Spleen (tissue), 7 donors: ENCODE measurements at regions not wholly inside any gene's neighbourhood (a gene's known extent, or its start where the extent isn't known, plus 50 kb on each side); places are given as distances from the start of the nearest gene placed in this dataset.

Experiments
- CTCF ChIP-seq, 11 experiments: fragments of 200-600 bp in 7 of 11; fragments of 450-650 bp in 4 of 11; sonication (generic) in 4 of 11; IDR thresholded peaks in 8 of 11; conservative IDR thresholded peaks in 3 of 11; 1 replicate in 7 of 11; 2 replicates in 4 of 11; pipeline versions ENCODE4 v1.4.0 to v1.8.0; 2016 to 2021; ENCODE audit warnings: antibody characterized with exemption in 11 of 11, inconsistent platforms in 4 of 11, mild to moderate bottlenecking in 1 of 11
- POLR2A ChIP-seq, 3 donors: fragments of 450-650 bp; IDR thresholded peaks; one replicate each; pipeline ENCODE4 v1.5.1; 2017; ENCODE audit warnings: antibody characterized with exemption in 3 of 3, mild to moderate bottlenecking in 1 of 3
- donor health status: DM: no; HTN: no; CAD: no; lungs with moderate emphysema.
- donor health status: DM: no; HTN: no; CAD: no.
- donor health status: DM: no; HTN: no; CAD: no.

- no peak for TF ChIP-seq CTCF (IDR thresholded peaks at IDR 0.05 in 8 of 11, conservative IDR thresholded peaks at IDR 0.05 in 3 of 11)
- no peak for TF ChIP-seq POLR2A (IDR thresholded peaks at IDR 0.05)
These were observed 142.9 kb upstream of the ALCAM start for GRCh38 chr3:105223815-105224214.
